ENCODE measurements at regions not wholly inside any gene's neighbourhood (a gene's known extent, or its start where the extent isn't known, plus 50 kb on each side); places are given as distances from the start of the nearest gene placed in this dataset.

- H3K9me3 ChIP-seq (ENCODE audit: low read length) = no peaks in the 10 kb centered on the region
- in situ Hi-C loops (cut with HindIII; ENCODE audit: extremely low pct_ligation_motif_present, low pct_unique_long_range_greater_than_20kb) = no loop called here
These were observed 921.9 kb upstream of the TENM4 start for GRCh38 chr11:80362563-80363340.

More at GRCh38 chr11:80362563-80363340, 921.9 kb upstream of the TENM4 start:
- H4K20me1 ChIP-seq (ENCODE audit: insufficient read depth, low read length) = no peaks in the 10 kb centered on the region
- POLR2A ChIA-PET = no interaction called here
- no peak overlapping the region for H3K4me3 ChIP-seq (replicated peaks in 1 of 3; ENCODE audit: insufficient read depth in 1 of 3, low read depth in 2 of 3, low read length in 3 of 3)
- no peak for FAIRE-seq
- no peak for ATAC-seq
- 4% methylated on average over 9 of the region's 9 CpGs for WGBS (ENCODE audit: low lambda C conversion rate)
- H2AFZ ChIP-seq (ENCODE audit: low read length) = no peak overlapping the region
- H3K36me3 ChIP-seq (replicated peaks in 1 of 2; ENCODE audit: control insufficient read depth in 1 of 2, insufficient read depth in 2 of 2, low read length in 2 of 2) = no peaks in the 10 kb centered on the region
- no peak for DNase-seq (ENCODE audit: low spot score)
- H3K79me2 ChIP-seq (ENCODE audit: insufficient read depth, low read length) = no peaks in the 10 kb centered on the region
- intact Hi-C loops (cut with micrococcal nuclease; ENCODE audit: unreplicated experiment) = no loop called here
- CTCF ChIA-PET (ENCODE audit: low intra/inter-chr PET ratio, low total read pairs) = no interaction called here
- no peaks in the 10 kb centered on the region for H3K4me1 ChIP-seq (ENCODE audit: insufficient read depth, low read length)
- BruUV-seq (replicated peaks) = no TSS peak
- no peak overlapping the region for H3K27ac ChIP-seq (ENCODE audit: extremely low read length, insufficient read depth, low read length)
- TF ChIP-seq JARID2 (CRISPR knock-in tag; IDR thresholded peaks at IDR 0.05; ENCODE audit: insufficient replicate concordance) (no peak), ZSCAN31 (CRISPR knock-in tag; IDR thresholded peaks at IDR 0.05; ENCODE audit: low read depth) (no peak), ZNF296 (CRISPR knock-in tag; conservative IDR thresholded peaks at IDR 0.05) (no peak), ZNF577 (CRISPR knock-in tag; IDR thresholded peaks at IDR 0.05; ENCODE audit: borderline replicate concordance, low read depth) (no peak), SPEN (CRISPR knock-in tag; IDR thresholded peaks at IDR 0.05; ENCODE audit: low read depth) (no peak), PHF8 (CRISPR knock-in tag; IDR thresholded peaks at IDR 0.05) (no peak), SMARCE1 (IDR thresholded peaks at IDR 0.05; ENCODE audit: borderline replicate concordance) (no peak), ZNF766 (CRISPR knock-in tag; IDR thresholded peaks at IDR 0.05; ENCODE audit: borderline replicate concordance) (no peak), FLYWCH1 (CRISPR knock-in tag; IDR thresholded peaks at IDR 0.05) (no peak), ZEB1 (IDR thresholded peaks at IDR 0.05; ENCODE audit: insufficient replicate concordance, low read depth) (no peak), ZNF563 (CRISPR knock-in tag; IDR thresholded peaks at IDR 0.05) (no peak), ZNF292 (CRISPR knock-in tag; IDR thresholded peaks at IDR 0.05; ENCODE audit: borderline replicate concordance, low read depth) (no peak), ATF7 (IDR thresholded peaks at IDR 0.05) (no peak), ATF7 (CRISPR knock-in tag; IDR thresholded peaks at IDR 0.05) (no peak), ZMYM2 (CRISPR knock-in tag; IDR thresholded peaks at IDR 0.05) (no peak), KLF13 (CRISPR knock-in tag; IDR thresholded peaks at IDR 0.05) (no peak), SSRP1 (CRISPR knock-in tag; IDR thresholded peaks at IDR 0.05) (no peak), REL (CRISPR knock-in tag; conservative IDR thresholded peaks at IDR 0.05) (no peak), ZNF468 (CRISPR knock-in tag; IDR thresholded peaks at IDR 0.05) (no peak), ATAD3A (CRISPR knock-in tag; IDR thresholded peaks at IDR 0.05) (no peak)
- TF ChIP-seq, protein P1, sequence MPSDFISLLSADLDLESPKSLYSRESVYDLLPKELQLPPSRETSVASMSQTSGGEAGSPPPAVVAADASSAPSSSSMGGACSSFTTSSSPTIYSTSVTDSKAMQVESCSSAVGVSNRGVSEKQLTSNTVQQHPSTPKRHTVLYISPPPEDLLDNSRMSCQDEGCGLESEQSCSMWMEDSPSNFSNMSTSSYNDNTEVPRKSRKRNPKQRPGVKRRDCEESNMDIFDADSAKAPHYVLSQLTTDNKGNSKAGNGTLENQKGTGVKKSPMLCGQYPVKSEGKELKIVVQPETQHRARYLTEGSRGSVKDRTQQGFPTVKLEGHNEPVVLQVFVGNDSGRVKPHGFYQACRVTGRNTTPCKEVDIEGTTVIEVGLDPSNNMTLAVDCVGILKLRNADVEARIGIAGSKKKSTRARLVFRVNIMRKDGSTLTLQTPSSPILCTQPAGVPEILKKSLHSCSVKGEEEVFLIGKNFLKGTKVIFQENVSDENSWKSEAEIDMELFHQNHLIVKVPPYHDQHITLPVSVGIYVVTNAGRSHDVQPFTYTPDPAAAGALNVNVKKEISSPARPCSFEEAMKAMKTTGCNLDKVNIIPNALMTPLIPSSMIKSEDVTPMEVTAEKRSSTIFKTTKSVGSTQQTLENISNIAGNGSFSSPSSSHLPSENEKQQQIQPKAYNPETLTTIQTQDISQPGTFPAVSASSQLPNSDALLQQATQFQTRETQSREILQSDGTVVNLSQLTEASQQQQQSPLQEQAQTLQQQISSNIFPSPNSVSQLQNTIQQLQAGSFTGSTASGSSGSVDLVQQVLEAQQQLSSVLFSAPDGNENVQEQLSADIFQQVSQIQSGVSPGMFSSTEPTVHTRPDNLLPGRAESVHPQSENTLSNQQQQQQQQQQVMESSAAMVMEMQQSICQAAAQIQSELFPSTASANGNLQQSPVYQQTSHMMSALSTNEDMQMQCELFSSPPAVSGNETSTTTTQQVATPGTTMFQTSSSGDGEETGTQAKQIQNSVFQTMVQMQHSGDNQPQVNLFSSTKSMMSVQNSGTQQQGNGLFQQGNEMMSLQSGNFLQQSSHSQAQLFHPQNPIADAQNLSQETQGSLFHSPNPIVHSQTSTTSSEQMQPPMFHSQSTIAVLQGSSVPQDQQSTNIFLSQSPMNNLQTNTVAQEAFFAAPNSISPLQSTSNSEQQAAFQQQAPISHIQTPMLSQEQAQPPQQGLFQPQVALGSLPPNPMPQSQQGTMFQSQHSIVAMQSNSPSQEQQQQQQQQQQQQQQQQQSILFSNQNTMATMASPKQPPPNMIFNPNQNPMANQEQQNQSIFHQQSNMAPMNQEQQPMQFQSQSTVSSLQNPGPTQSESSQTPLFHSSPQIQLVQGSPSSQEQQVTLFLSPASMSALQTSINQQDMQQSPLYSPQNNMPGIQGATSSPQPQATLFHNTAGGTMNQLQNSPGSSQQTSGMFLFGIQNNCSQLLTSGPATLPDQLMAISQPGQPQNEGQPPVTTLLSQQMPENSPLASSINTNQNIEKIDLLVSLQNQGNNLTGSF (CRISPR knock-in tag; IDR thresholded peaks at IDR 0.05) = no peak
- H3K9ac ChIP-seq (ENCODE audit: insufficient read depth, low read depth, low read length) = no peak overlapping the region
- H3K27me3 ChIP-seq (ENCODE audit: control insufficient read depth in 1 of 2, insufficient read depth in 2 of 2, low read length in 2 of 2) = no peaks in the 10 kb centered on the region
- H3K4me2 ChIP-seq (ENCODE audit: low read depth, low read length) = no peak overlapping the region
